ENCODE measurements at regions not wholly inside any gene's neighbourhood (a gene's known extent, or its start where the extent isn't known, plus 50 kb on each side); places are given as distances from the start of the nearest gene placed in this dataset.

- no peak for TF ChIP-seq POLR2A (IDR thresholded peaks at IDR 0.05)
- no peak for TF ChIP-seq CTCF (IDR thresholded peaks at IDR 0.05 in 8 of 11, conservative IDR thresholded peaks at IDR 0.05 in 3 of 11)
- TF ChIP-seq POLR2AphosphoS5 (IDR thresholded peaks at IDR 0.05) = no peak
- H3K36me3 ChIP-seq = no peaks in the 10 kb centered on the region
- no peak overlapping the region for H3K27ac ChIP-seq
- DNase-seq = no peak
- 63 to 94% (median 87%) methylated on average over 3 of the region's 3 CpGs for WGBS, 5 donors
- no peak overlapping the region for H3K4me3 ChIP-seq
- no peaks in the 10 kb centered on the region for H3K4me1 ChIP-seq
- intact Hi-C loops (cut with DNase I; ENCODE audit: low total_unique reads) = no loop called here
- no peaks in the 10 kb centered on the region for H3K27me3 ChIP-seq (replicated peaks in 1 of 7)
- no peaks in the 10 kb centered on the region for H3K9me3 ChIP-seq
Measured at GRCh38 chr4:138709859-138710258, 305.7 kb upstream of the NOCT start.

GRCh38 chr4:138707746-138708677 lies 307.6 kb upstream of the NOCT start:
- Histone ChIP-seq H3K36me3 (no peaks in the 10 kb centered on the region), H3K4me1 (no peaks in the 10 kb centered on the region), H3K4me3 (no peak overlapping the region), H3K27me3 (replicated peaks in 1 of 7) (no peaks in the 10 kb centered on the region), H3K9me3 (no peaks in the 10 kb centered on the region), H3K27ac (no peak overlapping the region)
- TF ChIP-seq POLR2A (IDR thresholded peaks at IDR 0.05) (no peak), POLR2AphosphoS5 (IDR thresholded peaks at IDR 0.05) (no peak), CTCF (IDR thresholded peaks at IDR 0.05 in 8 of 11, conservative IDR thresholded peaks at IDR 0.05 in 3 of 11) (no peak)
- no peak for DNase-seq
- 68 to 77% (median 74%) methylated on average over 8 of the region's 8 CpGs for WGBS, 5 donors
- intact Hi-C loops (cut with DNase I; ENCODE audit: low total_unique reads) = no loop called here

GRCh38 chr4:138706201-138706600 lies 309.4 kb upstream of the NOCT start:
- 73 to 90% (median 80%) methylated on average over 2 of the region's 2 CpGs for WGBS, 5 donors
- Histone ChIP-seq H3K36me3 (no peaks in the 10 kb centered on the region), H3K9me3 (no peaks in the 10 kb centered on the region), H3K4me3 (no peak overlapping the region), H3K27ac (no peak overlapping the region), H3K27me3 (replicated peaks in 1 of 7) (no peaks in the 10 kb centered on the region), H3K4me1 (no peaks in the 10 kb centered on the region)
- TF ChIP-seq POLR2A (IDR thresholded peaks at IDR 0.05) (no peak), CTCF (IDR thresholded peaks at IDR 0.05 in 8 of 11, conservative IDR thresholded peaks at IDR 0.05 in 3 of 11) (no peak), POLR2AphosphoS5 (IDR thresholded peaks at IDR 0.05) (no peak)
- no peak for DNase-seq
- intact Hi-C loops (cut with DNase I; ENCODE audit: low total_unique reads) = no loop called here

GRCh38 chr4:138702190-138702824 lies 313.3 kb upstream of the NOCT start:
- H3K4me3 ChIP-seq = no peak overlapping the region
- intact Hi-C loops (cut with DNase I; ENCODE audit: low total_unique reads) = no loop called here
- no peaks in the 10 kb centered on the region for H3K4me1 ChIP-seq
- no peak overlapping the region for H3K27ac ChIP-seq
- no peaks in the 10 kb centered on the region for H3K9me3 ChIP-seq
- no peak for TF ChIP-seq POLR2AphosphoS5 (IDR thresholded peaks at IDR 0.05)
- TF ChIP-seq CTCF (IDR thresholded peaks at IDR 0.05 in 8 of 11, conservative IDR thresholded peaks at IDR 0.05 in 3 of 11) = no peak
- no peak for TF ChIP-seq POLR2A (IDR thresholded peaks at IDR 0.05)
- H3K27me3 ChIP-seq (replicated peaks in 1 of 7) = no peaks in the 10 kb centered on the region
- WGBS, 5 donors = 54 to 75% (median 57%) methylated on average over 3 of the region's 3 CpGs
- H3K36me3 ChIP-seq = no peaks in the 10 kb centered on the region
- DNase-seq = no peak
